K562 (cell line): ENCODE measurements at regions not wholly inside any gene's neighbourhood (a gene's known extent, or its start where the extent isn't known, plus 50 kb on each side); places are given as distances from the start of the nearest gene placed in this dataset.

ENCODE experiments used
- ATAC-seq: fragments of 200-7000 bp; cut with Tn5 transposase; 3 replicates; pipeline ENCODE4 v1.9.1; 2020; ENCODE audit warnings: moderate library complexity
- BruUV-seq: library from RNA; stranded (reverse); fragments of 400-500 nt; replicated peaks from 2 replicates; lab custom pipeline; 2021; lab: Mats Ljungman, UMichigan
- CTCF ChIA-PET: fragments of 300-600 bp; formaldehyde crosslinking; extraction: SDS; loops from one replicate; lab custom pipeline; 2021; ENCODE audit warnings: low intra/inter-chr PET ratio; lab: Yijun Ruan, JAX
- POLR2A ChIA-PET: fragments of 300-600, 350-650 bp; sonication (Branson Sonifier 250); formaldehyde crosslinking; extraction: SDS; loops from one replicate; lab custom pipeline; 2021; ENCODE audit warnings: antibody characterized with exemption, inconsistent platforms; lab: Yijun Ruan, JAX
- DNase-seq, 4 experiments: peaks; one replicate each; pipeline versions ENCODE4 v3.0.0 to v3.0.0-alpha.2; 2011 to 2018; ENCODE audit warnings: low spot score in 3 of 4, mixed read lengths in 3 of 4; ENCODE audit errors: extremely low read depth in 1 of 4
- FAIRE-seq: peaks from 2 replicates; lab custom pipeline; 2011; peaks lifted over from hg19 to GRCh38; lab: Jason Lieb, UNC
- H2AFZ ChIP-seq: 2 replicates; pipeline ENCODE4 v1.6.0; 2011; ENCODE audit warnings: low read depth, low read length, control low read depth, inconsistent platforms
- H3K27ac ChIP-seq: fragments of 200-600 bp; 3 replicates; pipeline ENCODE4 v1.8.0; 2011; ENCODE audit warnings: low read depth, mild to moderate bottlenecking, control low read depth, inconsistent platforms, low read length, moderate library complexity, mixed read lengths; ENCODE audit errors: extremely low read depth
- H3K27me3 ChIP-seq, 2 experiments: fragments of 300-600 bp in 1 of 2; 2 replicates in 1 of 2; 3 replicates in 1 of 2; pipeline versions ENCODE4 v1.6.0 to v1.8.0; 2011; ENCODE audit warnings: inconsistent platforms in 2 of 2, low read length in 2 of 2, mild to moderate bottlenecking in 1 of 2, mixed read lengths in 1 of 2, moderate library complexity in 1 of 2; ENCODE audit not compliant: control insufficient read depth in 2 of 2, insufficient read depth in 2 of 2
- H3K36me3 ChIP-seq: fragments of 300-600 bp; 3 replicates; pipeline ENCODE4 v1.8.0; 2011; ENCODE audit warnings: mild to moderate bottlenecking, low read length, inconsistent platforms; ENCODE audit not compliant: control insufficient read depth, insufficient read depth
- H3K4me1 ChIP-seq, 2 experiments: fragments of 200-600 bp in 1 of 2; replicated peaks in 1 of 2; 2 replicates in 1 of 2; 3 replicates in 1 of 2; pipeline versions ENCODE4 v1.5.1 to v1.8.0; 2011; ENCODE audit warnings: inconsistent platforms in 2 of 2, low read length in 2 of 2, mild to moderate bottlenecking in 1 of 2, mixed read lengths in 1 of 2, moderate library complexity in 1 of 2; ENCODE audit not compliant: control insufficient read depth in 2 of 2, insufficient read depth in 2 of 2
- H3K4me2 ChIP-seq: 2 replicates; pipeline ENCODE4 v1.6.1; 2011; ENCODE audit warnings: low read length, control low read depth, inconsistent platforms, mixed read lengths; ENCODE audit not compliant: insufficient read depth
- H3K4me3 ChIP-seq: fragments of 200-600 bp; sonication (generic), shearing (Covaris generic); 2 replicates; pipeline ENCODE4 v1.5.1; 2016; ENCODE audit warnings: control low read depth, inconsistent platforms
- H3K79me2 ChIP-seq: fragments of 200-600 bp; 3 replicates; pipeline ENCODE4 v1.8.0; 2011; ENCODE audit warnings: low read length, inconsistent platforms; ENCODE audit not compliant: control insufficient read depth, insufficient read depth
- H3K9ac ChIP-seq, 2 experiments: 2 replicates each; pipeline versions ENCODE4 v1.6.0 to v1.6.1; 2011; ENCODE audit warnings: low read depth in 2 of 2, low read length in 2 of 2, control low read depth in 1 of 2, inconsistent platforms in 1 of 2, mild to moderate bottlenecking in 1 of 2, mixed read lengths in 1 of 2; ENCODE audit not compliant: insufficient read depth in 1 of 2
- H3K9me1 ChIP-seq: one replicate; pipeline ENCODE4 v1.6.0; 2011; ENCODE audit warnings: inconsistent platforms, mild to moderate bottlenecking, low read length, moderate library complexity; ENCODE audit not compliant: control insufficient read depth, insufficient read depth
- H3K9me3 ChIP-seq: replicated peaks from 2 replicates; pipeline ENCODE4 v1.5.1; 2011; ENCODE audit warnings: low read depth, low read length, inconsistent platforms; ENCODE audit not compliant: control insufficient read depth, insufficient read depth
- H4K20me1 ChIP-seq: replicated peaks from 2 replicates; pipeline ENCODE4 v1.6.1; 2011; ENCODE audit warnings: low read length, inconsistent platforms, mixed read lengths; ENCODE audit not compliant: control insufficient read depth, insufficient read depth
- C11orf30 ChIP-seq: fragments of 450-650 bp; IDR thresholded peaks from 2 replicates; pipeline ENCODE4 v1.6.1; 2016; ENCODE audit warnings: low read depth, mild to moderate bottlenecking
- MAFF ChIP-seq: IDR thresholded peaks from 2 replicates; pipeline ENCODE4 v1.6.1; 2012; ENCODE audit warnings: low read length, improper control_type of control experiment
- MAFG ChIP-seq: fragments of 450-650 bp; conservative IDR thresholded peaks from 2 replicates; pipeline ENCODE4 v1.6.1; 2016; ENCODE audit warnings: missing genetic modification characterization, missing compliant biosample characterization
- MAFK ChIP-seq: IDR thresholded peaks from 2 replicates; pipeline ENCODE4 v1.6.1; 2011; ENCODE audit warnings: low read length, improper control_type of control experiment
- MED1 ChIP-seq: sonication (generic); formaldehyde crosslinking; IDR thresholded peaks from 2 replicates; pipeline ENCODE4 v1.8.1; 2023; ENCODE audit warnings: missing genetic modification reagents, borderline replicate concordance
- ZNF316 ChIP-seq: fragments of 450-650 bp; IDR thresholded peaks from 2 replicates; pipeline ENCODE4 v1.6.1; 2016
- ZNF384 ChIP-seq: IDR thresholded peaks from 2 replicates; pipeline ENCODE4 v1.6.1; 2012; ENCODE audit warnings: low read depth, low read length, improper control_type of control experiment
- WGBS: fragments of 100-300 bp; shearing (Covaris generic); methylation state at CpG from one replicate; pipeline ENCODE4 v1.1.6; 2016; ENCODE audit warnings: low coverage, mixed read lengths; ENCODE audit not compliant: insufficient coverage; ENCODE audit errors: missing lambda C conversion rate; 5-methylcytosine and 5-hydroxymethylcytosine counted together
- in situ Hi-C: fragments of 300-500 bp; cut with MboI; formaldehyde crosslinking; loops from 4 replicates; pipeline ENCODE4 v1.15.0; 2018; ENCODE audit warnings: inconsistent platforms, mixed read lengths
- intact Hi-C: fragments of 100-400 bp; cut with micrococcal nuclease; formaldehyde crosslinking; loops from 2 replicates; pipeline ENCODE4 v1.14.2; 2022
- TF ChIP-seq, protein P1 (sequence below), 3 experiments: fragments of 200-800 bp in 1 of 3; fragments of 250-450 bp in 1 of 3; fragments of 450-650 bp in 1 of 3; sonication (Bioruptor Pico) in 1 of 3; sonication (Bioruptor generic) in 1 of 3; formaldehyde crosslinking in 1 of 3; IDR thresholded peaks; 2 replicates each; pipeline versions ENCODE4 v1.6.1 to v1.8.0; 2016 to 2022; ENCODE audit warnings: mild to moderate bottlenecking in 2 of 3, missing genetic modification characterization in 2 of 3, missing compliant biosample characterization in 1 of 3, moderate library complexity in 1 of 3
- TF ChIP-seq, protein P2 (sequence below): fragments of 250-450 bp; sonication (Bioruptor Pico); IDR thresholded peaks from 2 replicates; pipeline ENCODE4 v1.4.0; 2020; ENCODE audit warnings: borderline replicate concordance

DNA sequence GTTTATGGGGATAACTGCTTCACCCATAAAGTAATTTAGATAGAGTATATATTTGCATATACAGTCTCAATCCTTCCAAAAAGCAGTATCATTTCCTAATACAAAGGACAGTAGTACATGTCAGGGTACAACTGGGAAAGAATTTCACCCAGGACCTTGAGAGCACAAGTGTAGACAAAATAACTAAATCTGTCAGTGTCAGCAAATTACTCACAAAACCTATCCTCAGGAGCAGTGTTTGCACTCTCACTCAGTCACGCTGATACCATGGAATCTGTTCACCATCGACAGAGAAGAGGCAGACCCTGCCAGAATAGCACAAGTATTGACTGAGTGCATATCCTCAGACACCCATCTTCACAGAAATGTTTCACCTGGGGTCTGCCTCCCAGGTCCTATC lies 554.7 kb upstream of the PHF14 start:
- FAIRE-seq (no peak), ATAC-seq (no peak), DNase-seq (no peak)
- no peaks in the 10 kb centered on the region for H3K27me3 ChIP-seq
- in situ Hi-C loops = loop anchor here (25.0 kb wide), 1 partner anchor 2007 kb away; no protein-coding TSS in a partner anchor
- H3K4me3 ChIP-seq = no peak overlapping the region
- no peak overlapping the region for H3K9ac ChIP-seq
- H3K79me2 ChIP-seq = no peaks in the 10 kb centered on the region
- intact Hi-C loops = loop anchor here (10.0 kb wide), 2 partner anchors 286 to 466 kb away; no protein-coding TSS in a partner anchor
- TF ChIP-seq MAFK (peak; percentile 72), MAFF (peak; percentile 73), ZNF316 (peak; percentile 83), MED1 (no peak), ZNF384 (no peak), MAFG (tag) (peak; percentile 56), C11orf30 (peak; percentile 66)
- TF ChIP-seq, protein P1, sequence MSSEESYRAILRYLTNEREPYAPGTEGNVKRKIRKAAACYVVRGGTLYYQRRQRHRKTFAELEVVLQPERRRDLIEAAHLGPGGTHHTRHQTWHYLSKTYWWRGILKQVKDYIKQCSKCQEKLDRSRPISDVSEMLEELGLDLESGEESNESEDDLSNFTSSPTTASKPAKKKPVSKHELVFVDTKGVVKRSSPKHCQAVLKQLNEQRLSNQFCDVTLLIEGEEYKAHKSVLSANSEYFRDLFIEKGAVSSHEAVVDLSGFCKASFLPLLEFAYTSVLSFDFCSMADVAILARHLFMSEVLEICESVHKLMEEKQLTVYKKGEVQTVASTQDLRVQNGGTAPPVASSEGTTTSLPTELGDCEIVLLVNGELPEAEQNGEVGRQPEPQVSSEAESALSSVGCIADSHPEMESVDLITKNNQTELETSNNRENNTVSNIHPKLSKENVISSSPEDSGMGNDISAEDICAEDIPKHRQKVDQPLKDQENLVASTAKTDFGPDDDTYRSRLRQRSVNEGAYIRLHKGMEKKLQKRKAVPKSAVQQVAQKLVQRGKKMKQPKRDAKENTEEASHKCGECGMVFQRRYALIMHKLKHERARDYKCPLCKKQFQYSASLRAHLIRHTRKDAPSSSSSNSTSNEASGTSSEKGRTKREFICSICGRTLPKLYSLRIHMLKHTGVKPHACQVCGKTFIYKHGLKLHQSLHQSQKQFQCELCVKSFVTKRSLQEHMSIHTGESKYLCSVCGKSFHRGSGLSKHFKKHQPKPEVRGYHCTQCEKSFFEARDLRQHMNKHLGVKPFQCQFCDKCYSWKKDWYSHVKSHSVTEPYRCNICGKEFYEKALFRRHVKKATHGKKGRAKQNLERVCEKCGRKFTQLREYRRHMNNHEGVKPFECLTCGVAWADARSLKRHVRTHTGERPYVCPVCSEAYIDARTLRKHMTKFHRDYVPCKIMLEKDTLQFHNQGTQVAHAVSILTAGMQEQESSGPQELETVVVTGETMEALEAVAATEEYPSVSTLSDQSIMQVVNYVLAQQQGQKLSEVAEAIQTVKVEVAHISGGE (CRISPR knock-in tag; IDR thresholded peaks at IDR 0.05) = no peak
- TF ChIP-seq, protein P2, sequence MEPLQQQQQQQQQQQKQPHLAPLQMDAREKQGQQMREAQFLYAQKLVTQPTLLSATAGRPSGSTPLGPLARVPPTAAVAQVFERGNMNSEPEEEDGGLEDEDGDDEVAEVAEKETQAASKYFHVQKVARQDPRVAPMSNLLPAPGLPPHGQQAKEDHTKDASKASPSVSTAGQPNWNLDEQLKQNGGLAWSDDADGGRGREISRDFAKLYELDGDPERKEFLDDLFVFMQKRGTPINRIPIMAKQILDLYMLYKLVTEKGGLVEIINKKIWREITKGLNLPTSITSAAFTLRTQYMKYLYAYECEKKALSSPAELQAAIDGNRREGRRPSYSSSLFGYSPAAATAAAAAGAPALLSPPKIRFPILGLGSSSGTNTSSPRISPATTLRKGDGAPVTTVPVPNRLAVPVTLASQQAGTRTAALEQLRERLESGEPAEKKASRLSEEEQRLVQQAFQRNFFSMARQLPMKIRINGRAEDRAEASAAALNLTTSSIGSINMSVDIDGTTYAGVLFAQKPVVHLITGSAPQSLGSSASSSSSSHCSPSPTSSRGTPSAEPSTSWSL = no peak
- H3K36me3 ChIP-seq = no peaks in the 10 kb centered on the region
- ChIA-PET CTCF (no interaction called here), POLR2A (no interaction called here)
- no peaks in the 10 kb centered on the region for H4K20me1 ChIP-seq
- WGBS = 44% methylated on average over 2 of the region's 2 CpGs
- no peaks in the 10 kb centered on the region for H3K9me1 ChIP-seq
- BruUV-seq = no TSS peak
- H3K4me1 ChIP-seq = no peaks in the 10 kb centered on the region
- no peak overlapping the region for H3K27ac ChIP-seq
- no peak overlapping the region for H3K4me2 ChIP-seq
- H2AFZ ChIP-seq = no peak overlapping the region
- no peaks in the 10 kb centered on the region for H3K9me3 ChIP-seq
